K562 (cell line): ENCODE measurements at regions not wholly inside any gene's neighbourhood (a gene's known extent, or its start where the extent isn't known, plus 50 kb on each side); places are given as distances from the start of the nearest gene placed in this dataset.

Experiments
- ATAC-seq: fragments of 200-7000 bp; cut with Tn5 transposase; 3 replicates; pipeline ENCODE4 v1.9.1; 2020; ENCODE audit warnings: moderate library complexity
- BruUV-seq: library from RNA; stranded (reverse); fragments of 400-500 nt; replicated peaks from 2 replicates; lab custom pipeline; 2021; lab: Mats Ljungman, UMichigan
- CTCF ChIA-PET: fragments of 300-600 bp; formaldehyde crosslinking; extraction: SDS; loops from one replicate; lab custom pipeline; 2021; ENCODE audit warnings: low intra/inter-chr PET ratio; lab: Yijun Ruan, JAX
- POLR2A ChIA-PET: fragments of 300-600, 350-650 bp; sonication (Branson Sonifier 250); formaldehyde crosslinking; extraction: SDS; loops from one replicate; lab custom pipeline; 2021; ENCODE audit warnings: antibody characterized with exemption, inconsistent platforms; lab: Yijun Ruan, JAX
- DNase-seq, 4 experiments: peaks; one replicate each; pipeline versions ENCODE4 v3.0.0 to v3.0.0-alpha.2; 2011 to 2018; ENCODE audit warnings: low spot score in 3 of 4, mixed read lengths in 3 of 4; ENCODE audit errors: extremely low read depth in 1 of 4
- FAIRE-seq: peaks from 2 replicates; lab custom pipeline; 2011; peaks lifted over from hg19 to GRCh38; lab: Jason Lieb, UNC
- H2AFZ ChIP-seq: 2 replicates; pipeline ENCODE4 v1.6.0; 2011; ENCODE audit warnings: low read depth, low read length, control low read depth, inconsistent platforms
- H3K27ac ChIP-seq: fragments of 200-600 bp; 3 replicates; pipeline ENCODE4 v1.8.0; 2011; ENCODE audit warnings: low read depth, mild to moderate bottlenecking, control low read depth, inconsistent platforms, low read length, moderate library complexity, mixed read lengths; ENCODE audit errors: extremely low read depth
- H3K27me3 ChIP-seq, 2 experiments: fragments of 300-600 bp in 1 of 2; 2 replicates in 1 of 2; 3 replicates in 1 of 2; pipeline versions ENCODE4 v1.6.0 to v1.8.0; 2011; ENCODE audit warnings: inconsistent platforms in 2 of 2, low read length in 2 of 2, mild to moderate bottlenecking in 1 of 2, mixed read lengths in 1 of 2, moderate library complexity in 1 of 2; ENCODE audit not compliant: control insufficient read depth in 2 of 2, insufficient read depth in 2 of 2
- H3K36me3 ChIP-seq: fragments of 300-600 bp; 3 replicates; pipeline ENCODE4 v1.8.0; 2011; ENCODE audit warnings: mild to moderate bottlenecking, low read length, inconsistent platforms; ENCODE audit not compliant: control insufficient read depth, insufficient read depth
- H3K4me1 ChIP-seq, 2 experiments: fragments of 200-600 bp in 1 of 2; replicated peaks in 1 of 2; 2 replicates in 1 of 2; 3 replicates in 1 of 2; pipeline versions ENCODE4 v1.5.1 to v1.8.0; 2011; ENCODE audit warnings: inconsistent platforms in 2 of 2, low read length in 2 of 2, mild to moderate bottlenecking in 1 of 2, mixed read lengths in 1 of 2, moderate library complexity in 1 of 2; ENCODE audit not compliant: control insufficient read depth in 2 of 2, insufficient read depth in 2 of 2
- H3K4me2 ChIP-seq: 2 replicates; pipeline ENCODE4 v1.6.1; 2011; ENCODE audit warnings: low read length, control low read depth, inconsistent platforms, mixed read lengths; ENCODE audit not compliant: insufficient read depth
- H3K4me3 ChIP-seq: fragments of 200-600 bp; sonication (generic), shearing (Covaris generic); 2 replicates; pipeline ENCODE4 v1.5.1; 2016; ENCODE audit warnings: control low read depth, inconsistent platforms
- H3K79me2 ChIP-seq: fragments of 200-600 bp; 3 replicates; pipeline ENCODE4 v1.8.0; 2011; ENCODE audit warnings: low read length, inconsistent platforms; ENCODE audit not compliant: control insufficient read depth, insufficient read depth
- H3K9ac ChIP-seq, 2 experiments: 2 replicates each; pipeline versions ENCODE4 v1.6.0 to v1.6.1; 2011; ENCODE audit warnings: low read depth in 2 of 2, low read length in 2 of 2, control low read depth in 1 of 2, inconsistent platforms in 1 of 2, mild to moderate bottlenecking in 1 of 2, mixed read lengths in 1 of 2; ENCODE audit not compliant: insufficient read depth in 1 of 2
- H3K9me1 ChIP-seq: one replicate; pipeline ENCODE4 v1.6.0; 2011; ENCODE audit warnings: inconsistent platforms, mild to moderate bottlenecking, low read length, moderate library complexity; ENCODE audit not compliant: control insufficient read depth, insufficient read depth
- H3K9me3 ChIP-seq: replicated peaks from 2 replicates; pipeline ENCODE4 v1.5.1; 2011; ENCODE audit warnings: low read depth, low read length, inconsistent platforms; ENCODE audit not compliant: control insufficient read depth, insufficient read depth
- H4K20me1 ChIP-seq: replicated peaks from 2 replicates; pipeline ENCODE4 v1.6.1; 2011; ENCODE audit warnings: low read length, inconsistent platforms, mixed read lengths; ENCODE audit not compliant: control insufficient read depth, insufficient read depth
- MEIS2 ChIP-seq: fragments of 450-650 bp; IDR thresholded peaks from 2 replicates; pipeline ENCODE4 v1.6.1; 2014; ENCODE audit warnings: mild to moderate bottlenecking; ENCODE audit not compliant: partially characterized antibody
- ZNF274 ChIP-seq: IDR thresholded peaks from 2 replicates; pipeline ENCODE4 v1.6.1; 2011; ENCODE audit warnings: low read depth, mild to moderate bottlenecking, low read length, moderate library complexity, borderline replicate concordance
- WGBS: fragments of 100-300 bp; shearing (Covaris generic); methylation state at CpG from one replicate; pipeline ENCODE4 v1.1.6; 2016; ENCODE audit warnings: low coverage, mixed read lengths; ENCODE audit not compliant: insufficient coverage; ENCODE audit errors: missing lambda C conversion rate; 5-methylcytosine and 5-hydroxymethylcytosine counted together
- in situ Hi-C: fragments of 300-500 bp; cut with MboI; formaldehyde crosslinking; loops from 4 replicates; pipeline ENCODE4 v1.15.0; 2018; ENCODE audit warnings: inconsistent platforms, mixed read lengths
- intact Hi-C: fragments of 100-400 bp; cut with micrococcal nuclease; formaldehyde crosslinking; loops from 2 replicates; pipeline ENCODE4 v1.14.2; 2022
- TF ChIP-seq, protein P1 (sequence below): IDR thresholded peaks from 2 replicates; pipeline ENCODE4 v1.6.1; 2016; ENCODE audit warnings: missing genetic modification characterization, missing compliant biosample characterization
- TF ChIP-seq, protein P2 (sequence below): fragments of 450-650 bp; IDR thresholded peaks from 2 replicates; pipeline ENCODE4 v1.6.1; 2016

DNA sequence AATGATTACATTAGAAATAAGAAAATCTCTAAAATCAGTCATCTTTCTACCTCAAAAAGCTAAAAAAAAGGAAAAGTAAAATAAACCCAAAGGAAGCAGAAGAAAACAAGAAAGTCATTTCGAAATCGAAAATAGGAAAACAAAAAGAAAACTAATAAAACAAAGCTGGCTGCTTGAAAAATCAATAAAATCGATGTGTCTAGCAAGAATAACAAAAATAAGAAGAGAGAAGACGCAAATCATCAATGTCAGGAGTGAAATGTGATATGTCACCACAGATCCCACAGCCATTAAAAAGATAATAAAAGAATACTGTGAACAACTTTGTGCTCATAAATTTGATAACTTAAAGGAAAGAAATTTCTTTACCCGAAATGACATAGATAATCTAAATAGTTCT, 218.1 kb upstream of the S1PR3 start:
- DNase-seq (no peak), FAIRE-seq (no peak), ATAC-seq (no peak)
- Histone ChIP-seq H3K27me3 (no peaks in the 10 kb centered on the region), H2AFZ (no peak overlapping the region), H3K4me1 (peaks cover 16 to 40% of the 10 kb centered on the region in 2 experiments), H3K9me1 (no peaks in the 10 kb centered on the region), H3K79me2 (no peaks in the 10 kb centered on the region), H3K9me3 (no peaks in the 10 kb centered on the region), H3K9ac (no peak overlapping the region), H3K36me3 (no peaks in the 10 kb centered on the region), H3K4me2 (no peak overlapping the region), H4K20me1 (no peaks in the 10 kb centered on the region), H3K4me3 (no peak overlapping the region), H3K27ac (no peak overlapping the region)
- ChIA-PET CTCF (no interaction called here), POLR2A (interaction anchor here (1.0 kb wide), 1 partner anchor 11 kb away, joined by 3 read pairs; no protein-coding TSS in a partner anchor)
- no TSS peak for BruUV-seq
- TF ChIP-seq ZNF274 (no peak), MEIS2 (peak; percentile 45)
- TF ChIP-seq, protein P1, sequence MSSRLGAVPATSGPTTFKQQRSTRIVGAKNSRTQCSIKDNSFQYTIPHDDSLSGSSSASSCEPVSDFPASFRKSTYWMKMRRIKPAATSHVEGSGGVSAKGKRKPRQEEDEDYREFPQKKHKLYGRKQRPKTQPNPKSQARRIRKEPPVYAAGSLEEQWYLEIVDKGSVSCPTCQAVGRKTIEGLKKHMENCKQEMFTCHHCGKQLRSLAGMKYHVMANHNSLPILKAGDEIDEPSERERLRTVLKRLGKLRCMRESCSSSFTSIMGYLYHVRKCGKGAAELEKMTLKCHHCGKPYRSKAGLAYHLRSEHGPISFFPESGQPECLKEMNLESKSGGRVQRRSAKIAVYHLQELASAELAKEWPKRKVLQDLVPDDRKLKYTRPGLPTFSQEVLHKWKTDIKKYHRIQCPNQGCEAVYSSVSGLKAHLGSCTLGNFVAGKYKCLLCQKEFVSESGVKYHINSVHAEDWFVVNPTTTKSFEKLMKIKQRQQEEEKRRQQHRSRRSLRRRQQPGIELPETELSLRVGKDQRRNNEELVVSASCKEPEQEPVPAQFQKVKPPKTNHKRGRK (tag), result peak; percentile 45; the same call in 1 of the 2 replicates
- TF ChIP-seq, protein P2, sequence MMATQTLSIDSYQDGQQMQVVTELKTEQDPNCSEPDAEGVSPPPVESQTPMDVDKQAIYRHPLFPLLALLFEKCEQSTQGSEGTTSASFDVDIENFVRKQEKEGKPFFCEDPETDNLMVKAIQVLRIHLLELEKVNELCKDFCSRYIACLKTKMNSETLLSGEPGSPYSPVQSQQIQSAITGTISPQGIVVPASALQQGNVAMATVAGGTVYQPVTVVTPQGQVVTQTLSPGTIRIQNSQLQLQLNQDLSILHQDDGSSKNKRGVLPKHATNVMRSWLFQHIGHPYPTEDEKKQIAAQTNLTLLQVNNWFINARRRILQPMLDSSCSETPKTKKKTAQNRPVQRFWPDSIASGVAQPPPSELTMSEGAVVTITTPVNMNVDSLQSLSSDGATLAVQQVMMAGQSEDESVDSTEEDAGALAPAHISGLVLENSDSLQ, result peak; percentile 43; the same call in 1 of the 2 replicates
- in situ Hi-C loops, result no loop called here
- intact Hi-C loops, result no loop called here
- WGBS, result 57% methylated on average over 3 of the region's 5 CpGs
